K562 (cell line): ENCODE measurements at regions not wholly inside any gene's neighbourhood (a gene's known extent, or its start where the extent isn't known, plus 50 kb on each side); places are given as distances from the start of the nearest gene placed in this dataset.

Source experiments
- ARHGAP35 ChIP-seq: fragments of 450-650 bp; IDR thresholded peaks from 2 replicates; pipeline ENCODE4 v1.6.1; 2018; ENCODE audit not compliant: partially characterized antibody
- ETV1 ChIP-seq: fragments of 450-650 bp; conservative IDR thresholded peaks from 2 replicates; pipeline ENCODE4 v1.6.1; 2016; ENCODE audit warnings: missing genetic modification characterization, control low read depth, low read depth, missing compliant biosample characterization
- FOXA1 ChIP-seq: fragments of 450-650 bp; IDR thresholded peaks from 2 replicates; pipeline ENCODE4 v1.6.1; 2016; ENCODE audit warnings: mild to moderate bottlenecking, borderline replicate concordance
- L3MBTL2 ChIP-seq: fragments of 450-650 bp; IDR thresholded peaks from 2 replicates; pipeline ENCODE4 v1.6.1; 2016; ENCODE audit warnings: mild to moderate bottlenecking, moderate library complexity
- PKNOX1 ChIP-seq: fragments of 450-650 bp; IDR thresholded peaks from 2 replicates; pipeline ENCODE4 v1.6.1; 2016
- SRF ChIP-seq, 2 experiments: fragments of 250-450, 450-650 bp in 1 of 2; sonication (Bioruptor Pico) in 1 of 2; sonication (generic) in 1 of 2; formaldehyde crosslinking; IDR thresholded peaks; 2 replicates each; pipeline versions ENCODE4 v1.5.0 to v1.5.1; 2020 to 2022; ENCODE audit warnings: mild to moderate bottlenecking in 1 of 2, missing genetic modification reagents in 1 of 2
- ZNF134 ChIP-seq: fragments of 250-450 bp; sonication (Bioruptor Pico); conservative IDR thresholded peaks from 2 replicates; pipeline ENCODE4 v1.4.0; 2020
- TF ChIP-seq, protein P1 (sequence below): fragments of 450-650 bp; IDR thresholded peaks from 2 replicates; pipeline ENCODE4 v1.6.1; 2016; ENCODE audit warnings: mild to moderate bottlenecking, moderate library complexity
- TF ChIP-seq, protein P2 (sequence below), 3 experiments: fragments of 200-800 bp in 1 of 3; sonication (Bioruptor generic) in 1 of 3; sonication (generic) in 1 of 3; formaldehyde crosslinking in 1 of 3; IDR thresholded peaks; 2 replicates each; pipeline versions ENCODE4 v1.6.1 to v1.8.0; 2016 to 2022; ENCODE audit warnings: mild to moderate bottlenecking in 2 of 3, missing compliant biosample characterization in 2 of 3, missing genetic modification characterization in 2 of 3, missing genetic modification reagents in 1 of 3
- TF ChIP-seq, protein P3 (sequence below): fragments of 450-650 bp; IDR thresholded peaks from one replicate; pipeline ENCODE4 v1.6.1; 2018; ENCODE audit warnings: mild to moderate bottlenecking, moderate library complexity; ENCODE audit not compliant: partially characterized antibody

GRCh38 chrX:40449956-40450706 is 130.6 kb upstream of the ATP6AP2 start (continued):
- TF ChIP-seq, protein P1, sequence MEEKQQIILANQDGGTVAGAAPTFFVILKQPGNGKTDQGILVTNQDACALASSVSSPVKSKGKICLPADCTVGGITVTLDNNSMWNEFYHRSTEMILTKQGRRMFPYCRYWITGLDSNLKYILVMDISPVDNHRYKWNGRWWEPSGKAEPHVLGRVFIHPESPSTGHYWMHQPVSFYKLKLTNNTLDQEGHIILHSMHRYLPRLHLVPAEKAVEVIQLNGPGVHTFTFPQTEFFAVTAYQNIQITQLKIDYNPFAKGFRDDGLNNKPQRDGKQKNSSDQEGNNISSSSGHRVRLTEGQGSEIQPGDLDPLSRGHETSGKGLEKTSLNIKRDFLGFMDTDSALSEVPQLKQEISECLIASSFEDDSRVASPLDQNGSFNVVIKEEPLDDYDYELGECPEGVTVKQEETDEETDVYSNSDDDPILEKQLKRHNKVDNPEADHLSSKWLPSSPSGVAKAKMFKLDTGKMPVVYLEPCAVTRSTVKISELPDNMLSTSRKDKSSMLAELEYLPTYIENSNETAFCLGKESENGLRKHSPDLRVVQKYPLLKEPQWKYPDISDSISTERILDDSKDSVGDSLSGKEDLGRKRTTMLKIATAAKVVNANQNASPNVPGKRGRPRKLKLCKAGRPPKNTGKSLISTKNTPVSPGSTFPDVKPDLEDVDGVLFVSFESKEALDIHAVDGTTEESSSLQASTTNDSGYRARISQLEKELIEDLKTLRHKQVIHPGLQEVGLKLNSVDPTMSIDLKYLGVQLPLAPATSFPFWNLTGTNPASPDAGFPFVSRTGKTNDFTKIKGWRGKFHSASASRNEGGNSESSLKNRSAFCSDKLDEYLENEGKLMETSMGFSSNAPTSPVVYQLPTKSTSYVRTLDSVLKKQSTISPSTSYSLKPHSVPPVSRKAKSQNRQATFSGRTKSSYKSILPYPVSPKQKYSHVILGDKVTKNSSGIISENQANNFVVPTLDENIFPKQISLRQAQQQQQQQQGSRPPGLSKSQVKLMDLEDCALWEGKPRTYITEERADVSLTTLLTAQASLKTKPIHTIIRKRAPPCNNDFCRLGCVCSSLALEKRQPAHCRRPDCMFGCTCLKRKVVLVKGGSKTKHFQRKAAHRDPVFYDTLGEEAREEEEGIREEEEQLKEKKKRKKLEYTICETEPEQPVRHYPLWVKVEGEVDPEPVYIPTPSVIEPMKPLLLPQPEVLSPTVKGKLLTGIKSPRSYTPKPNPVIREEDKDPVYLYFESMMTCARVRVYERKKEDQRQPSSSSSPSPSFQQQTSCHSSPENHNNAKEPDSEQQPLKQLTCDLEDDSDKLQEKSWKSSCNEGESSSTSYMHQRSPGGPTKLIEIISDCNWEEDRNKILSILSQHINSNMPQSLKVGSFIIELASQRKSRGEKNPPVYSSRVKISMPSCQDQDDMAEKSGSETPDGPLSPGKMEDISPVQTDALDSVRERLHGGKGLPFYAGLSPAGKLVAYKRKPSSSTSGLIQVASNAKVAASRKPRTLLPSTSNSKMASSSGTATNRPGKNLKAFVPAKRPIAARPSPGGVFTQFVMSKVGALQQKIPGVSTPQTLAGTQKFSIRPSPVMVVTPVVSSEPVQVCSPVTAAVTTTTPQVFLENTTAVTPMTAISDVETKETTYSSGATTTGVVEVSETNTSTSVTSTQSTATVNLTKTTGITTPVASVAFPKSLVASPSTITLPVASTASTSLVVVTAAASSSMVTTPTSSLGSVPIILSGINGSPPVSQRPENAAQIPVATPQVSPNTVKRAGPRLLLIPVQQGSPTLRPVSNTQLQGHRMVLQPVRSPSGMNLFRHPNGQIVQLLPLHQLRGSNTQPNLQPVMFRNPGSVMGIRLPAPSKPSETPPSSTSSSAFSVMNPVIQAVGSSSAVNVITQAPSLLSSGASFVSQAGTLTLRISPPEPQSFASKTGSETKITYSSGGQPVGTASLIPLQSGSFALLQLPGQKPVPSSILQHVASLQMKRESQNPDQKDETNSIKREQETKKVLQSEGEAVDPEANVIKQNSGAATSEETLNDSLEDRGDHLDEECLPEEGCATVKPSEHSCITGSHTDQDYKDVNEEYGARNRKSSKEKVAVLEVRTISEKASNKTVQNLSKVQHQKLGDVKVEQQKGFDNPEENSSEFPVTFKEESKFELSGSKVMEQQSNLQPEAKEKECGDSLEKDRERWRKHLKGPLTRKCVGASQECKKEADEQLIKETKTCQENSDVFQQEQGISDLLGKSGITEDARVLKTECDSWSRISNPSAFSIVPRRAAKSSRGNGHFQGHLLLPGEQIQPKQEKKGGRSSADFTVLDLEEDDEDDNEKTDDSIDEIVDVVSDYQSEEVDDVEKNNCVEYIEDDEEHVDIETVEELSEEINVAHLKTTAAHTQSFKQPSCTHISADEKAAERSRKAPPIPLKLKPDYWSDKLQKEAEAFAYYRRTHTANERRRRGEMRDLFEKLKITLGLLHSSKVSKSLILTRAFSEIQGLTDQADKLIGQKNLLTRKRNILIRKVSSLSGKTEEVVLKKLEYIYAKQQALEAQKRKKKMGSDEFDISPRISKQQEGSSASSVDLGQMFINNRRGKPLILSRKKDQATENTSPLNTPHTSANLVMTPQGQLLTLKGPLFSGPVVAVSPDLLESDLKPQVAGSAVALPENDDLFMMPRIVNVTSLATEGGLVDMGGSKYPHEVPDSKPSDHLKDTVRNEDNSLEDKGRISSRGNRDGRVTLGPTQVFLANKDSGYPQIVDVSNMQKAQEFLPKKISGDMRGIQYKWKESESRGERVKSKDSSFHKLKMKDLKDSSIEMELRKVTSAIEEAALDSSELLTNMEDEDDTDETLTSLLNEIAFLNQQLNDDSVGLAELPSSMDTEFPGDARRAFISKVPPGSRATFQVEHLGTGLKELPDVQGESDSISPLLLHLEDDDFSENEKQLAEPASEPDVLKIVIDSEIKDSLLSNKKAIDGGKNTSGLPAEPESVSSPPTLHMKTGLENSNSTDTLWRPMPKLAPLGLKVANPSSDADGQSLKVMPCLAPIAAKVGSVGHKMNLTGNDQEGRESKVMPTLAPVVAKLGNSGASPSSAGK, result peak; percentile 36; the same call in 1 of the 2 replicates
- TF ChIP-seq PKNOX1 (peak; percentile 42), SRF (CRISPR knock-in tag; IDR thresholded peaks at IDR 0.05) (no peak), ARHGAP35 (no peak), FOXA1 (no peak), L3MBTL2 (0 out of 2 replicates have a peak, but pooled peaks have one; percentile 29), ZNF134 (no peak), ETV1 (tag) (0 out of 2 replicates have a peak, but pooled peaks have one; percentile 7)
- TF ChIP-seq, protein P2, sequence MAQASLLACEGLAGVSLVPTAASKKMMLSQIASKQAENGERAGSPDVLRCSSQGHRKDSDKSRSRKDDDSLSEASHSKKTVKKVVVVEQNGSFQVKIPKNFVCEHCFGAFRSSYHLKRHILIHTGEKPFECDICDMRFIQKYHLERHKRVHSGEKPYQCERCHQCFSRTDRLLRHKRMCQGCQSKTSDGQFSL (CRISPR knock-in tag; IDR thresholded peaks at IDR 0.05), result no peak
- TF ChIP-seq, protein P2 (tag; IDR thresholded peaks at IDR 0.05), result no peak
- TF ChIP-seq, protein P3, sequence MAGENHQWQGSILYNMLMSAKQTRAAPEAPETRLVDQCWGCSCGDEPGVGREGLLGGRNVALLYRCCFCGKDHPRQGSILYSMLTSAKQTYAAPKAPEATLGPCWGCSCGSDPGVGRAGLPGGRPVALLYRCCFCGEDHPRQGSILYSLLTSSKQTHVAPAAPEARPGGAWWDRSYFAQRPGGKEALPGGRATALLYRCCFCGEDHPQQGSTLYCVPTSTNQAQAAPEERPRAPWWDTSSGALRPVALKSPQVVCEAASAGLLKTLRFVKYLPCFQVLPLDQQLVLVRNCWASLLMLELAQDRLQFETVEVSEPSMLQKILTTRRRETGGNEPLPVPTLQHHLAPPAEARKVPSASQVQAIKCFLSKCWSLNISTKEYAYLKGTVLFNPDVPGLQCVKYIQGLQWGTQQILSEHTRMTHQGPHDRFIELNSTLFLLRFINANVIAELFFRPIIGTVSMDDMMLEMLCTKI, result no peak
